Stromal cell of bone marrow (primary cell): ENCODE measurements at regions not wholly inside any gene's neighbourhood (a gene's known extent, or its start where the extent isn't known, plus 50 kb on each side); places are given as distances from the start of the nearest gene placed in this dataset.
"Not testable (repeated sequence)": the region's sequence is repeated elsewhere in the genome, so short reads cannot be mapped to it uniquely, and the experiment has no call there.

Experiments used
- DNase-seq: peaks from one replicate; pipeline ENCODE4 v3.0.0-alpha.2; 2012; ENCODE audit warnings: low read depth

- no peak for DNase-seq
Observed at GRCh38 chr6:85283436-85283835, 166.4 kb upstream of the NT5E start.

GRCh38 chr6:85278466-85279035, 171.3 kb upstream of the NT5E start:
- no peak for DNase-seq

- DNase-seq = not testable (repeated sequence)
Observed at GRCh38 chr6:85276026-85276425, 173.9 kb upstream of the NT5E start.

DNA sequence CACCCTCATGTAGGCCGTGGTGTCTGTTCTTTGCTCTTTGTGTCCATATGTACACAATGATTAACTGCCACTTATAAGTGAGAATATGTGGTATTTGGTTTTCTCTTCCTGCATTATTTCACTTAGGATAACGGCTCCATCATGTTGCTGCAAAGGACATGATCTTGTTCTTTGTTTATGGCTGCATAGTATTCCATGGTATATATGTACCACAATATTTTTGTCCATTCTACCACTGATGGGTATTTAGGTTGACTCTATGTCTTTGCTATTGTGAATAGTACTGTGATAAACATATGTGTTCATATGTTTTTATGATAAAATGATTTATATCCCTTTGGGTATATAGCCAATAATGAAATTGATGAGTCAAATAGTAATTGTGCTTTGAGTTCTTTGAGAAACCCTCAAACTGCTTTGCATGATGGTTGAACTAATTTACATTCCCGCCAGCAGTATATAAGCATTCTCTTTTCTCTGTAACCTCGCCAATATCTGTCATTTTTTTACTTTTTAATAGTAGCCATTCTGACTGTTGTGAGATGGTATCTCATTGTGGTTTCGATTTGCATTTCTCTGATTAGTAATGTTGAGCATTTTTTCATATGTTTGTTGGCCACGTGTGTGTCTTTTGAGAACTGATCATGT, 174.4 kb upstream of the NT5E start:
- no peak for DNase-seq

DNA sequence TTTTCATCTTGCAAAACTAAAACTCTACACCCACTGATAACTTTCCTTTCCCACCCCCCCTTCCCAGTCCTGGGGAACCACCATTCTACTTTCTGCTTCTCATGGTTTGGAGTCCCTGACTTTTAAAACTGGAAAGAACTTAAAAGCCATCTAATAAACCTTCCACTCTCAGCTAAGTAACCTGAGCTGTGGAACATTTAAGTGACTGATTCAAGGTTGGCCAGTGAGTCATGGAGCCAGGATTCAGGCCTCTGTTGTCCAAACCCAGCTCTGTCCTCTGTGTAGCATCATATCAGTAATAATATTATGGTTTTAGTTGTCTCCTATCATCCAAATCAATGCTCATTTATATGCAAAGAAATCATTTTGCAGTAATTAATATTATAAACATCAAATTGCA, 176.0 kb upstream of the NT5E start:
- DNase-seq = peak; percentile 24

- no peak for DNase-seq
Observed at GRCh38 chr6:85273046-85273445, 176.8 kb upstream of the NT5E start.

GRCh38 chr6:85272592-85272991, 177.3 kb upstream of the NT5E start:
- DNase-seq = no peak

GRCh38 chr6:85262621-85263020, 187.3 kb upstream of the NT5E start:
- no peak for DNase-seq

DNA sequence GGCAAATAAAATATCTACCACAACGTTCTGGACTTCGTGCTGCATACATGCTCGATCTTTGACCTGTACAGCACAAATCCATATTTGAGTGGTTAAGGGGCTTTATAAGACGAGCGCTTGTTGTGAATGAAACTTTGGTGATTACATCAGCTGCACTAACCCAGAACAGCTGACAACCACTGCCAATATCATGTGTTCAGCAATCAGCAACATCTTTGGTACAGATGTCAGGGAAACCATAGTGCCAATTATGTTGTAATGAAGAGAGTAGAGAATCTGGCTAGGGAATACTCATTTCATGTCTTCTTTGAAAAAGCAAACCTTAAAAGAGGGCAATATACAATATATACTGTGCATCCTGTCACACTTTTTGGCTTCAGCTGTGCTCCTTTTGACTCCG, 188.6 kb upstream of the NT5E start:
- peak; percentile 17 for DNase-seq

DNA sequence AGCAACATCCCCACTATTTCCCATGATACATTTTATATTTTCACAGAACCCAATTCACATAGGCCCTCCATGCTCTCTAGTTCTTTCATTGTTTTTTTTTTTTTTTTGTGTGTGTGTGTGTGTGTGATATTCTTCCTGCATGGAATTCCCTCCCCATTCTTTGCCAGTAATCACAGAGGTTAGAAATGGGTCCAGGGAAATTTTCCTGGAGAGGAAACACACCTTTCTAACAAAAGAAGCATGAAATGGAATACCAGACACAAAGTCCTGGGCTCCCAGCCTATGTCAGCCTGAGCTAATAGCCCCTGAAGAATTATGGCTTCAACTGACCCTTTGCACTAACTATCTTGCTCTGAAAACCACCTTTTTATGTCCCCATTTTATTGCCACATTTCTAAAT, 194.2 kb upstream of the NT5E start:
- no peak for DNase-seq

DNA sequence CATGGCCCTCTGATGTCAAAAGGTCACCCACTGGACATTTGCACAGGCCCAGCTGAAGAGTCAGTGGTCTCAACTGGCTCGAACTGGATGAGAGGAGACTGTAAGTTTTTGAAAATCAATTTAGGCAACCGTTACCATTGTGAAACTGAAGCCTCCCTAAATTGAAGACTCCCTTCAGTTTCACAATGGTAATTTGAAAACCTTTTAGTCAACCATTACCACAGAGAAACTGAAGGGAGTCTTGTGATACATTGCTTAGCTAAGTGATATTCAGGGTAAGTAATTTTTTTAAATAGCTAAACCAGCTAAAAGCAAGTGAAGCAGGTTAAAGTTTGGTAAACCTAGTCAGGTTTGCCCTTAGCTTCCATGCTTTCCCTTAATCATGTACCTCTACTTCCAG, 197.3 kb upstream of the NT5E start:
- no peak for DNase-seq

GRCh38 chr6:85252085-85252484, 197.8 kb upstream of the NT5E start:
- no peak for DNase-seq

- DNase-seq = no peak
Observed at GRCh38 chr6:85251300-85251699, 198.6 kb upstream of the NT5E start.

DNA sequence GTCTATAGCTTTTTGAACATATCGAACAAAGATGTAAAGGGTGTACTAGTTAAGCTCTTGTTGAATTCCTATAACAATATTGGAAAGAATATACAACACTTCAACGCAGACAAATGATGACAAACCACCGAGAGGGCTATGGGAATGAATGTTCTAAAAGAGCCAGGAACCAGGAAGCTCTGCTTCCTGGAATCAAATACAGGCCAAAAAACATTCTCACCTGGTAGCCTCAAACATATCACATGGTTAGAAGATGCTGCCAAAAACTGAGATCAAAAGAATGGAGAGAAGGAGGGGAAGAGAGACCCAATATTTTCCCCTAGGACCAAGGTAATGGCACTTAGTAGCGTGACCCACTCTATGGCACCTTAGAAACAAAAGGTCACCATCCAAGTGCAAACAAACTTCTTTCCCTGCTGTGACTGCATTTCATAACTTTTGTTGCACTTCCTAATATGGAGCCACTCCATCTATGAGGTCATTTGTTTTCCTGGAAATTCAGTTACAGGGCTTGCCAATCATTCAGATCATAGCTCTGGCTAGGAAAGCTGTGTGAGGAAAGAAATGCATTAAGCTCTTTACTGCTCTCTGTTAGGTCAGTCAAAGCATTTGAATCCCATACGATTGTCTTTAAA, 199.2 kb upstream of the NT5E start:
- DNase-seq = peak; percentile 76

DNA sequence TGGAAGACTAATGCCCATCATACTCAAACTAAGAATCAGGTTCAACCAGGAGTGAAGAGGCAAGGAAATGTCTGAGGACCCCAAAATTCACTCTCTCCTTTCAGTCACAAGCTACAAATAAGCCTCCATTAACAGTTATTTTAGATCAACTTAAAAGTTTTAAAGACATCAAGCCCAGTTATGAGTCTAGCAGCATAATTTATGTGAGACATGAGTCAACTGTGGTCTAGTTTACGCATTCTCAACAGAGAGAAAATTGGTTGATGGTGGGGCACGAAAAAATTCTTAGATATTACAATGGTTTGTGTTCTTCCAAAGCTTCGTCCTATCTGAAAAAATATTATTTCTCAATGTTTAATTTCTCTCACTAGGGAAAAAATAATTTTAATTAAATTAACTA, 204.9 kb upstream of the NT5E start:
- DNase-seq = no peak

GRCh38 chr6:85241498-85242052, 208.3 kb upstream of the NT5E start:
- no peak for DNase-seq

DNA sequence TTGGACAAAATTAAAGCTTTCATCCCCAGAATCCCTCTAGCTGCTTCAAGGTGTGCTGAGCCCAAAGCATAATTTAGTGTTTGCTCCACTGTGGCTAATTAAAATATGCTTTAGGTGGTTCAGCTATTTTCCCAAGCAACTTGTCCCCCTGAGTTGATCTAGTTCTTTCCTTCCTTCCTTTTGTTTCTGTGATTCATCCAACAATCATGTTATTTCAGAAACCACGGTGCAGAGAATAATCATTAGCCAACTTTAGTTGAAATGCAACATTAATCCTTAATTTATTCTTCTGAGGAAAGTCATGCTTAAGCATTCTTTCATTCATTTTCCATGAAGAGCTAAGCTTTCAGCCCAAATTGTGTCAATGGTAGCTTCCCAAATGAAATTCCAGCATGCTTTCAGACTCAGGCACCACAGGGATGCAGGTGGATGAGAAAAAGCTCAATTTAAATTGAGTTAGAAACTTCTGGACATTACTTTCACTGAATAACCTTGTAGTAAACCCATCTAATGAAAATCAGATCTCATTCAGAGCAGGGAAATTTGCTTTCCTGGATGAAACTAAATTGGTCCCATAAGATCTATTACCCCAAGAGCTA, 209.0 kb upstream of the NT5E start:
- no peak for DNase-seq

GRCh38 chr6:85237478-85237877, 212.4 kb upstream of the NT5E start:
- DNase-seq = no peak

DNA sequence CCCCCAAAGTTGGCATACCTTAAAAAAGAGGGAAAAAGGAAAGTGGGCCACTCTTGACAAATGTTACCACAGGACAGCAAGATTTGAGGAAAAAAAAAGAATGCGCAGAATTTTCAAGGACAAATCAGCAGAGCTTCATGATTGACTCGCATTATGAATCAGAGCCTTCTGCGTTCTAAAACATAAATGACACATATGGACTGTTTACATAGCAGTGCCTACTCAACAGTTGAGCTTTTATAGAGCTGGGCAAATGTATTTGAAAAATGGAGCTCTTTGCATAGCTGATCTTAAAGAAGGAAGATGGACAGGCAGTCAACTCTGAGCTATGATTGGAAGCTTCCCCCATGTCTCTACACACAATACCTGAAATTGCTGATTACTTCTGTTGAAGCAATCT, 213.2 kb upstream of the NT5E start:
- DNase-seq = no peak

- not testable (repeated sequence) for DNase-seq
Observed at GRCh38 chr6:85227345-85227744, 222.5 kb upstream of the NT5E start.

DNA sequence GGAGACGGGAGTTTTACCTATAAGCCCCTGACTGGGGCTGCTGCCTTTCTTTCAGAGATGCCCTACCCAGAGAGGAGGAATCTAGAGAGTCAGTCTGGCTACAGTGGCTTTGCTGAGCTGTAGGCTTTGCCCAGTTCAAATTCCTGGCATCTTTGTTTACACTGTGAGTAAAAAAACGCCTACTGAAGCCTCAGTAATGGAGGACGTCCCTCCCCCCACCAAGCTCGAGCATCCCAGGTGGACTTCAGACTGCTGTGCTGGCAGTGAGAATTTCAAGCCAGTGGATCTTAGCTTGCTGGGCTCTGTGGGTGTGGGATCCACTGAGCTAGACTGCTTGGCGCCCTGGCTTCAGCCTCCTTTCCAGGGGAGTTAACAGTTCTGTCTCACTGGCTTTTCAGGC, 237.1 kb upstream of the NT5E start:
- not testable (repeated sequence) for DNase-seq

DNA sequence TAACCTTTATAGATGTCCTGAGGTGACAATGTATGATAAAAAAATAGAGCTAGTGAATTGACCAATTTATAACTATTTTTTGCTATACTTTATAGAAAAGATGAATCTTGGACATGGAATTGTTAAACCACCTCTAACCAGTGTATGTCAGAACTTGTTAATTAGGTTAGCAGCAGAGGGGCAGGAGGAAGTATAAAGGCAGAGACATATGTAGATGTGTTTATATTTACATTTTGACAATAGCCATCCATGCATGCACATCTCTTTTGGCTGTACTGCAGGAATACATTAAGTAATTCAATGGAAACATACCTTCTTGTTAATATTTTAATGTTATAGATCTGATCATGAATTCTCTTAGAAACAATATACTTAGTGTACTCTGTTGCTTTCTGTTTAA, 254.6 kb upstream of the NT5E start:
- DNase-seq = no peak

GRCh38 chr6:85193339-85193738, 256.5 kb upstream of the NT5E start:
- DNase-seq = no peak
